ENCODE measurements at regions not wholly inside any gene's neighbourhood (a gene's known extent, or its start where the extent isn't known, plus 50 kb on each side); places are given as distances from the start of the nearest gene placed in this dataset.
"Not testable (repeated sequence)": the region's sequence is repeated elsewhere in the genome, so short reads cannot be mapped to it uniquely, and the experiment has no call there.

- Histone ChIP-seq H3K36me3 (ENCODE audit: control insufficient read depth, insufficient read depth, low read length) (no peaks in the 10 kb centered on the region), H3K9ac (ENCODE audit: low read length) (no peak overlapping the region), H3K9me3 (ENCODE audit: control insufficient read depth, low read length) (no peaks in the 10 kb centered on the region), H3K4me3 (ENCODE audit: low read length) (no peak overlapping the region), H3K4me1 (ENCODE audit: control insufficient read depth, insufficient read depth, low read length) (no peaks in the 10 kb centered on the region), H3K27me3 (ENCODE audit: control insufficient read depth, insufficient read depth, low read length) (no peaks in the 10 kb centered on the region)
Observed at GRCh38 chr3:6301626-6302025, 559.3 kb upstream of the GRM7 start.

- H3K36me3 ChIP-seq (ENCODE audit: control insufficient read depth, insufficient read depth, low read length): no peaks in the 10 kb centered on the region
- no peaks in the 10 kb centered on the region for H3K4me1 ChIP-seq (ENCODE audit: control insufficient read depth, insufficient read depth, low read length)
- no peaks in the 10 kb centered on the region for H3K9me3 ChIP-seq (ENCODE audit: control insufficient read depth, low read length)
- H3K9ac ChIP-seq (ENCODE audit: low read length): no peak overlapping the region
- H3K4me3 ChIP-seq (ENCODE audit: low read length): no peak overlapping the region
- no peaks in the 10 kb centered on the region for H3K27me3 ChIP-seq (ENCODE audit: control insufficient read depth, insufficient read depth, low read length)
Observed at GRCh38 chr3:6315906-6316305, 545.0 kb upstream of the GRM7 start.

- Histone ChIP-seq H3K9ac (ENCODE audit: low read length) (no peak overlapping the region), H3K9me3 (ENCODE audit: control insufficient read depth, low read length) (no peaks in the 10 kb centered on the region), H3K4me3 (ENCODE audit: low read length) (no peak overlapping the region), H3K4me1 (ENCODE audit: control insufficient read depth, insufficient read depth, low read length) (no peaks in the 10 kb centered on the region), H3K27me3 (ENCODE audit: control insufficient read depth, insufficient read depth, low read length) (no peaks in the 10 kb centered on the region), H3K36me3 (ENCODE audit: control insufficient read depth, insufficient read depth, low read length) (no peaks in the 10 kb centered on the region)
Observed at GRCh38 chr3:6321999-6322398, 538.9 kb upstream of the GRM7 start.

GRCh38 chr3:6326771-6327170 is 534.1 kb upstream of the GRM7 start:
- Histone ChIP-seq H3K36me3 (ENCODE audit: control insufficient read depth, insufficient read depth, low read length) (no peaks in the 10 kb centered on the region), H3K27me3 (ENCODE audit: control insufficient read depth, insufficient read depth, low read length) (no peaks in the 10 kb centered on the region), H3K4me3 (ENCODE audit: low read length) (no peak overlapping the region), H3K4me1 (ENCODE audit: control insufficient read depth, insufficient read depth, low read length) (no peaks in the 10 kb centered on the region), H3K9me3 (ENCODE audit: control insufficient read depth, low read length) (no peaks in the 10 kb centered on the region), H3K9ac (ENCODE audit: low read length) (no peak overlapping the region)

GRCh38 chr3:6340980-6341325 is 520.0 kb upstream of the GRM7 start:
- H3K27me3 ChIP-seq (ENCODE audit: control insufficient read depth, insufficient read depth, low read length); H3K36me3 ChIP-seq (ENCODE audit: control insufficient read depth, insufficient read depth, low read length); H3K9me3 ChIP-seq (ENCODE audit: control insufficient read depth, low read length); H3K4me3 ChIP-seq (ENCODE audit: low read length); H3K9ac ChIP-seq (ENCODE audit: low read length); H3K4me1 ChIP-seq (ENCODE audit: control insufficient read depth, insufficient read depth, low read length): not testable (repeated sequence)

GRCh38 chr3:6351752-6352151 is 509.2 kb upstream of the GRM7 start:
- H3K4me3 ChIP-seq (ENCODE audit: low read length): no peak overlapping the region
- H3K9me3 ChIP-seq (ENCODE audit: control insufficient read depth, low read length): no peaks in the 10 kb centered on the region
- H3K27me3 ChIP-seq (ENCODE audit: control insufficient read depth, insufficient read depth, low read length): no peaks in the 10 kb centered on the region
- no peak overlapping the region for H3K9ac ChIP-seq (ENCODE audit: low read length)
- H3K36me3 ChIP-seq (ENCODE audit: control insufficient read depth, insufficient read depth, low read length): no peaks in the 10 kb centered on the region
- H3K4me1 ChIP-seq (ENCODE audit: control insufficient read depth, insufficient read depth, low read length): no peaks in the 10 kb centered on the region

GRCh38 chr3:6354653-6355052 is 506.3 kb upstream of the GRM7 start:
- Histone ChIP-seq H3K9ac (ENCODE audit: low read length) (no peak overlapping the region), H3K4me3 (ENCODE audit: low read length) (no peak overlapping the region), H3K9me3 (ENCODE audit: control insufficient read depth, low read length) (no peaks in the 10 kb centered on the region), H3K36me3 (ENCODE audit: control insufficient read depth, insufficient read depth, low read length) (no peaks in the 10 kb centered on the region), H3K4me1 (ENCODE audit: control insufficient read depth, insufficient read depth, low read length) (no peaks in the 10 kb centered on the region), H3K27me3 (ENCODE audit: control insufficient read depth, insufficient read depth, low read length) (no peaks in the 10 kb centered on the region)

- H3K27me3 ChIP-seq (ENCODE audit: control insufficient read depth, insufficient read depth, low read length): no peaks in the 10 kb centered on the region
- H3K36me3 ChIP-seq (ENCODE audit: control insufficient read depth, insufficient read depth, low read length): no peaks in the 10 kb centered on the region
- no peaks in the 10 kb centered on the region for H3K9me3 ChIP-seq (ENCODE audit: control insufficient read depth, low read length)
- H3K4me3 ChIP-seq (ENCODE audit: low read length): no peak overlapping the region
- no peak overlapping the region for H3K9ac ChIP-seq (ENCODE audit: low read length)
- no peaks in the 10 kb centered on the region for H3K4me1 ChIP-seq (ENCODE audit: control insufficient read depth, insufficient read depth, low read length)
Observed at GRCh38 chr3:6362406-6362805, 498.5 kb upstream of the GRM7 start.

- H3K9ac ChIP-seq (ENCODE audit: low read length): no peak overlapping the region
- no peaks in the 10 kb centered on the region for H3K9me3 ChIP-seq (ENCODE audit: control insufficient read depth, low read length)
- no peaks in the 10 kb centered on the region for H3K4me1 ChIP-seq (ENCODE audit: control insufficient read depth, insufficient read depth, low read length)
- H3K36me3 ChIP-seq (ENCODE audit: control insufficient read depth, insufficient read depth, low read length): no peaks in the 10 kb centered on the region
- H3K27me3 ChIP-seq (ENCODE audit: control insufficient read depth, insufficient read depth, low read length): no peaks in the 10 kb centered on the region
- H3K4me3 ChIP-seq (ENCODE audit: low read length): no peak overlapping the region
Observed at GRCh38 chr3:6367171-6367570, 493.7 kb upstream of the GRM7 start.

- no peak overlapping the region for H3K4me3 ChIP-seq (ENCODE audit: low read length)
- H3K4me1 ChIP-seq (ENCODE audit: control insufficient read depth, insufficient read depth, low read length): no peaks in the 10 kb centered on the region
- H3K9ac ChIP-seq (ENCODE audit: low read length): no peak overlapping the region
- H3K9me3 ChIP-seq (ENCODE audit: control insufficient read depth, low read length): no peaks in the 10 kb centered on the region
- H3K36me3 ChIP-seq (ENCODE audit: control insufficient read depth, insufficient read depth, low read length): no peaks in the 10 kb centered on the region
- no peaks in the 10 kb centered on the region for H3K27me3 ChIP-seq (ENCODE audit: control insufficient read depth, insufficient read depth, low read length)
Observed at GRCh38 chr3:6392123-6392522, 468.8 kb upstream of the GRM7 start.

GRCh38 chr3:6394944-6395343 is 466.0 kb upstream of the GRM7 start:
- H3K9me3 ChIP-seq (ENCODE audit: control insufficient read depth, low read length): no peaks in the 10 kb centered on the region
- no peak overlapping the region for H3K9ac ChIP-seq (ENCODE audit: low read length)
- H3K27me3 ChIP-seq (ENCODE audit: control insufficient read depth, insufficient read depth, low read length): no peaks in the 10 kb centered on the region
- H3K36me3 ChIP-seq (ENCODE audit: control insufficient read depth, insufficient read depth, low read length): no peaks in the 10 kb centered on the region
- no peak overlapping the region for H3K4me3 ChIP-seq (ENCODE audit: low read length)
- H3K4me1 ChIP-seq (ENCODE audit: control insufficient read depth, insufficient read depth, low read length): no peaks in the 10 kb centered on the region

- H3K27me3 ChIP-seq (ENCODE audit: control insufficient read depth, insufficient read depth, low read length): no peaks in the 10 kb centered on the region
- no peak overlapping the region for H3K4me3 ChIP-seq (ENCODE audit: low read length)
- no peaks in the 10 kb centered on the region for H3K4me1 ChIP-seq (ENCODE audit: control insufficient read depth, insufficient read depth, low read length)
- H3K36me3 ChIP-seq (ENCODE audit: control insufficient read depth, insufficient read depth, low read length): no peaks in the 10 kb centered on the region
- no peaks in the 10 kb centered on the region for H3K9me3 ChIP-seq (ENCODE audit: control insufficient read depth, low read length)
- H3K9ac ChIP-seq (ENCODE audit: low read length): no peak overlapping the region
Observed at GRCh38 chr3:6396631-6397030, 464.3 kb upstream of the GRM7 start.

- not testable (repeated sequence) for H3K9ac ChIP-seq (ENCODE audit: low read length); H3K36me3 ChIP-seq (ENCODE audit: control insufficient read depth, insufficient read depth, low read length); H3K9me3 ChIP-seq (ENCODE audit: control insufficient read depth, low read length); H3K4me1 ChIP-seq (ENCODE audit: control insufficient read depth, insufficient read depth, low read length); H3K4me3 ChIP-seq (ENCODE audit: low read length); H3K27me3 ChIP-seq (ENCODE audit: control insufficient read depth, insufficient read depth, low read length)
Observed at GRCh38 chr3:6402666-6403065, 458.2 kb upstream of the GRM7 start.

Measured in mucosa of stomach (tissue), 1 donor.